SK-N-MC (cell line): ENCODE measurements at regions not wholly inside any gene's neighbourhood (a gene's known extent, or its start where the extent isn't known, plus 50 kb on each side); places are given as distances from the start of the nearest gene placed in this dataset.

Source experiments
- EZH2 ChIP-seq: fragments of 200-600 bp; sonication (generic); IDR thresholded peaks from one replicate; pipeline ENCODE4 v1.6.1; 2017; ENCODE audit warnings: antibody characterized with exemption
- FOXP2 ChIP-seq: optimal IDR thresholded peaks from 2 replicates; pipeline ENCODE3; 2011; ENCODE audit warnings: mild to moderate bottlenecking, moderate library complexity; ENCODE audit not compliant: insufficient read depth; ENCODE audit errors: extremely low read length, control extremely low read depth
- POLR2AphosphoS5 ChIP-seq: IDR thresholded peaks from 2 replicates; pipeline ENCODE4 v1.6.1; 2012; ENCODE audit warnings: mild to moderate bottlenecking, low read depth, low read length, borderline replicate concordance

DNA sequence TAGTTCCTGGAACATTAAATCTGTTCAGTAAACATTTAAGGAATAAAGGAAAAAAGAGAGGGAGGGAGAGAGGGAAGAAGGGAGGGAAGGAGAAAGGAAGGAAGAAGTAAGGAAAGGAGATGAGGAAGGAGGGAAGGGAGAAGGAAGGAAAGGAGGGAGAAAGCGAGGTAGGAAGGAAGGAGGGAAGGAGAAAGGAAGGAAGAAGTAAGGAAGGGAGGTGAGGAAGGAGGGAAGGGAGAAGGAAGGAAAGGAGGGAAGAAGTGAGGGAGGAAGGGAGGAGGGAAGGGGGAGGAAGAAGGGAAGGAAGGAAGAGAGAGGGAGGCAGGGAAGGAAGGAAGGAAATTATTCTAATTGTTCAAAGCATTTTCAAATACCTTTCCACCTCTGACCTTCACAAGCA is 77.2 kb upstream of the JUN start:
- TF ChIP-seq POLR2AphosphoS5 (no peak), EZH2 (no peak), FOXP2 (no peak)
